ENCODE measurements at regions not wholly inside any gene's neighbourhood (a gene's known extent, or its start where the extent isn't known, plus 50 kb on each side); places are given as distances from the start of the nearest gene placed in this dataset.

- no peak overlapping the region for H3K27ac ChIP-seq
- no peaks in the 10 kb centered on the region for H3K36me3 ChIP-seq
- H3K4me3 ChIP-seq, result no peak overlapping the region
- peaks cover 0 to 13% (median 0%) of the 10 kb centered on the region in 12 donors for H3K9me3 ChIP-seq
- intact Hi-C loops (cut with DNase I), result no loop called here
- WGBS, 4 donors, result 70 to 93% (median 88%) methylated on average over 1 of the region's 1 CpG
- DNase-seq (no peak), ATAC-seq (no peak)
- no peaks in the 10 kb centered on the region for H3K4me1 ChIP-seq
- no peak for TF ChIP-seq CTCF (IDR thresholded peaks at IDR 0.05)
- TF ChIP-seq POLR2A (IDR thresholded peaks at IDR 0.05), result no peak
- no peaks in the 10 kb centered on the region for H3K27me3 ChIP-seq
Measured at GRCh38 chr3:157559401-157559800, 56.2 kb upstream of the VEPH1 start.
